CD4-positive, alpha-beta T cell (primary cell): ENCODE measurements at regions not wholly inside any gene's neighbourhood (a gene's known extent, or its start where the extent isn't known, plus 50 kb on each side); places are given as distances from the start of the nearest gene placed in this dataset.

ENCODE experiments used
- ATAC-seq: fragments of 200-7000 bp; cut with Tn5 transposase; one replicate; pipeline ENCODE4 v1.10.0; 2022; ENCODE audit warnings: mild to moderate bottlenecking; ENCODE audit not compliant: poor library complexity
- CTCF ChIA-PET: fragments of 350-600 bp; sonication (Branson Sonifier 250); formaldehyde crosslinking; loops from one replicate; lab custom pipeline; 2021; ENCODE audit warnings: antibody characterized with exemption, inconsistent platforms; lab: Charles Lee
- POLR2A ChIA-PET: fragments of 350-600 bp; sonication (Branson Sonifier 250); formaldehyde crosslinking; loops from one replicate; lab custom pipeline; 2021; ENCODE audit warnings: antibody characterized with exemption, inconsistent platforms; lab: Charles Lee
- DNase-seq, 14 experiments: peaks; one replicate each; pipeline ENCODE4 v3.0.0-alpha.2; 2013 to 2020; ENCODE audit warnings: mixed read lengths in 2 of 14
- H3K27ac ChIP-seq, 2 donors: one replicate each; pipeline versions ENCODE4 v1.5.1 to v1.7.0; 2013; ENCODE audit warnings: low read length in 2 of 2, low read depth in 1 of 2, mild to moderate bottlenecking in 1 of 2
- H3K27me3 ChIP-seq, 2 experiments: 1 replicate in 1 of 2; 2 replicates in 1 of 2; pipeline versions ENCODE4 v1.6.1 to v1.7.0; 2013; ENCODE audit warnings: low read length in 2 of 2, control low read depth in 1 of 2, mild to moderate bottlenecking in 1 of 2, moderate library complexity in 1 of 2; ENCODE audit not compliant: insufficient read depth in 2 of 2, control insufficient read depth in 1 of 2
- H3K36me3 ChIP-seq: one replicate; pipeline ENCODE4 v1.6.1; 2013; ENCODE audit warnings: low read length, control low read depth; ENCODE audit not compliant: insufficient read depth
- H3K4me1 ChIP-seq: one replicate; pipeline ENCODE4 v1.6.1; 2013; ENCODE audit warnings: low read length, control low read depth; ENCODE audit not compliant: insufficient read depth
- H3K4me3 ChIP-seq: one replicate; pipeline ENCODE4 v1.5.1; 2013; ENCODE audit warnings: mild to moderate bottlenecking, low read length, moderate library complexity
- H3K9me3 ChIP-seq, 2 experiments: 1 replicate in 1 of 2; 2 replicates in 1 of 2; pipeline versions ENCODE4 v1.6.1 to v1.7.0; 2013; ENCODE audit warnings: low read length in 2 of 2, mild to moderate bottlenecking in 2 of 2, control low read depth in 1 of 2, moderate library complexity in 1 of 2; ENCODE audit not compliant: control insufficient read depth in 1 of 2, insufficient read depth in 1 of 2
- H3K27ac Mint-ChIP-seq: one replicate; pipeline ENCODE4 v1.8.0; 2020; ENCODE audit warnings: mixed read lengths
- H3K27me3 Mint-ChIP-seq: one replicate; pipeline ENCODE4 v1.8.0; 2021; ENCODE audit warnings: mixed read lengths
- H3K36me3 Mint-ChIP-seq: one replicate; pipeline ENCODE4 v1.8.0; 2021; ENCODE audit warnings: low read depth, mixed read lengths
- H3K4me1 Mint-ChIP-seq: one replicate; pipeline ENCODE4 v1.8.0; 2021; ENCODE audit warnings: low read depth, mixed read lengths
- H3K4me3 Mint-ChIP-seq: one replicate; pipeline ENCODE4 v1.8.0; 2020; ENCODE audit warnings: mild to moderate bottlenecking, mixed read lengths
- H3K9me3 Mint-ChIP-seq: one replicate; pipeline ENCODE4 v1.8.0; 2020; ENCODE audit warnings: mixed read lengths
- CTCF ChIP-seq: fragments of 200-600 bp; IDR thresholded peaks from one replicate; pipeline ENCODE4 v1.8.0; 2022; ENCODE audit warnings: antibody characterized with exemption, mild to moderate bottlenecking
- intact Hi-C, 2 experiments: fragments of 100-400 bp; cut with DNase I in 1 of 2; cut with micrococcal nuclease in 1 of 2; formaldehyde crosslinking; loops; one replicate each; pipeline versions ENCODE4 v1.15.1 to v1.9.0; 2023 to 2025; cut with DNase I, micrococcal nuclease

GRCh38 chr4:179664430-179665027 is 2222.3 kb upstream of the AGA start:
- Histone ChIP-seq H3K36me3 (no peaks in the 10 kb centered on the region), H3K4me3 (no peak overlapping the region), H3K4me1 (no peaks in the 10 kb centered on the region), H3K27me3 (no peaks in the 10 kb centered on the region), H3K9me3 (peaks cover 3 to 26% of the 10 kb centered on the region in 2 experiments), H3K27ac (no peak overlapping the region)
- ChIA-PET POLR2A (no interaction called here), CTCF (no interaction called here)
- no peaks in the 10 kb centered on the region for H3K4me1 Mint-ChIP-seq
- ATAC-seq (no peak), DNase-seq (no peak)
- H3K36me3 Mint-ChIP-seq = no peaks in the 10 kb centered on the region
- no peaks in the 10 kb centered on the region for H3K27me3 Mint-ChIP-seq
- H3K4me3 Mint-ChIP-seq = no peak overlapping the region
- H3K27ac Mint-ChIP-seq = no peak overlapping the region
- TF ChIP-seq CTCF = no peak
- peaks cover 12% of the 10 kb centered on the region for H3K9me3 Mint-ChIP-seq
- intact Hi-C loops = no loop called here

GRCh38 chr4:179666226-179666625 is 2224.0 kb upstream of the AGA start:
- CTCF ChIA-PET = no interaction called here

GRCh38 chr4:179671609-179672008 is 2229.4 kb upstream of the AGA start:
- H3K4me3 Mint-ChIP-seq = no peak overlapping the region
- H3K27ac ChIP-seq = no peak overlapping the region
- intact Hi-C loops = no loop called here
- no peaks in the 10 kb centered on the region for H3K36me3 ChIP-seq
- CTCF ChIA-PET = no interaction called here
- H3K4me1 Mint-ChIP-seq = no peaks in the 10 kb centered on the region
- H3K36me3 Mint-ChIP-seq = no peaks in the 10 kb centered on the region
- no peaks in the 10 kb centered on the region for H3K4me1 ChIP-seq
- H3K4me3 ChIP-seq = no peak overlapping the region
- ATAC-seq = no peak
- no peak for DNase-seq
- no peak overlapping the region for H3K27ac Mint-ChIP-seq
- no peak for TF ChIP-seq CTCF
- no peaks in the 10 kb centered on the region for H3K27me3 ChIP-seq
- peaks cover 11% of the 10 kb centered on the region for H3K9me3 Mint-ChIP-seq
- POLR2A ChIA-PET = no interaction called here
- no peaks in the 10 kb centered on the region for H3K27me3 Mint-ChIP-seq
- peaks cover 5 to 6% of the 10 kb centered on the region in 2 experiments for H3K9me3 ChIP-seq

More at GRCh38 chr4:179666226-179666625, 2224.0 kb upstream of the AGA start:
- POLR2A ChIA-PET = no interaction called here
- intact Hi-C loops = no loop called here
- H3K9me3 Mint-ChIP-seq = peaks cover 12% of the 10 kb centered on the region
- Histone ChIP-seq H3K36me3 (no peaks in the 10 kb centered on the region), H3K27me3 (no peaks in the 10 kb centered on the region), H3K4me1 (no peaks in the 10 kb centered on the region), H3K9me3 (peaks cover 3 to 24% of the 10 kb centered on the region in 2 experiments), H3K4me3 (no peak overlapping the region), H3K27ac (no peak overlapping the region)
- H3K27ac Mint-ChIP-seq = no peak overlapping the region
- H3K27me3 Mint-ChIP-seq = no peaks in the 10 kb centered on the region
- ATAC-seq (no peak), DNase-seq (no peak)
- no peak overlapping the region for H3K4me3 Mint-ChIP-seq
- no peak for TF ChIP-seq CTCF
- no peaks in the 10 kb centered on the region for H3K36me3 Mint-ChIP-seq
- H3K4me1 Mint-ChIP-seq = no peaks in the 10 kb centered on the region
